ENCODE measurements at regions not wholly inside any gene's neighbourhood (a gene's known extent, or its start where the extent isn't known, plus 50 kb on each side); places are given as distances from the start of the nearest gene placed in this dataset.
"Not testable (repeated sequence)": the region's sequence is repeated elsewhere in the genome, so short reads cannot be mapped to it uniquely, and the experiment has no call there.

DNA sequence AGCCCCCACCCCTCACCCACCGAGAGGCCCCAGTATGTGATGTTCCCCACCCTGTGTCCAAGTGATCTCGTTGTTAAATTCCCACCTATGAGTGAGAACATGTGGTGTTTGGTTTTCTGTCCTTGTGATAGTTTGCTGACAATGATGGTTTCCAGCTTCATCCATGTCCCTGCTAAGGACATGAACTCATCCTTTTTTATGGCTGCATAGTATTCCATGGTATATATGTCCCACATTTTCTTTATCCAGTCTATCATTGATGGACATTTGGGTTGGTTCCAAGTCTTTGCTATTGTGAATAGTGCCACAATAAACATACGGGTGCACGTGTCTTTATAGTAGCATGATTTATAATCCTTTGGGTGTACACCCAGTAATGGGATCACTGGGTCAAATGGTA lies 79.2 kb downstream of the PXDC1 start:
- ATAC-seq; DNase-seq; H3K27ac ChIP-seq; H3K4me3 ChIP-seq; H3K9me3 ChIP-seq; H3K27me3 ChIP-seq; intact Hi-C loops (cut with DNase I); H3K36me3 ChIP-seq (replicated peaks in 1 of 2; ENCODE audit: insufficient read depth in 1 of 2, low read depth in 2 of 2); H3K4me1 ChIP-seq: not testable (repeated sequence)
- WGBS, 2 donors, result 62 to 94% methylated on average over 4 of the region's 4 CpGs

DNA sequence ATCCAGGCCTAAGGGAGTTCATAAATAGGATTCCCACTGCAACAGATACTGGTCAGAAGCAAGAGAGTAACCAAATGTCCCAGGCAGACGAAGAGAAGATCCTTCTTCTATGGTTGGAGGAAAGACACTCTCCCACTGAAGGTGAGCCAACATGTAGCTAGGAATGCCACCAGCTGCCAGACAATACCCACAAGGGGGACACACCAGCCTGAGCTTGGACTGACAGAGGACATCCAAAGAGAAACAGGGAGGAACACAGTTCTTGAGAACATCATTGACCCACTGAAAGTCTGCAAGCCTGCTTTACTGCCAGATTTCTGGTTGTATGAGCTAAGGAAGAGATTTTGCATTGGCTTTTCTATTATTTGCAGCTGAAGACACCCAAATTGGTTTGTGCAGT lies 80.1 kb downstream of the PXDC1 start:
- Histone ChIP-seq H3K9me3 (no peaks in the 10 kb centered on the region), H3K4me3 (no peak overlapping the region), H3K36me3 (replicated peaks in 1 of 2; ENCODE audit: insufficient read depth in 1 of 2, low read depth in 2 of 2) (no peaks in the 10 kb centered on the region), H3K27ac (no peak overlapping the region), H3K27me3 (no peaks in the 10 kb centered on the region), H3K4me1 (no peaks in the 10 kb centered on the region)
- 81 to 95% methylated on average over 1 of the region's 1 CpG for WGBS, 2 donors
- intact Hi-C loops (cut with DNase I), result no loop called here
- DNase-seq, result no peak
- TF ChIP-seq, protein P1, sequence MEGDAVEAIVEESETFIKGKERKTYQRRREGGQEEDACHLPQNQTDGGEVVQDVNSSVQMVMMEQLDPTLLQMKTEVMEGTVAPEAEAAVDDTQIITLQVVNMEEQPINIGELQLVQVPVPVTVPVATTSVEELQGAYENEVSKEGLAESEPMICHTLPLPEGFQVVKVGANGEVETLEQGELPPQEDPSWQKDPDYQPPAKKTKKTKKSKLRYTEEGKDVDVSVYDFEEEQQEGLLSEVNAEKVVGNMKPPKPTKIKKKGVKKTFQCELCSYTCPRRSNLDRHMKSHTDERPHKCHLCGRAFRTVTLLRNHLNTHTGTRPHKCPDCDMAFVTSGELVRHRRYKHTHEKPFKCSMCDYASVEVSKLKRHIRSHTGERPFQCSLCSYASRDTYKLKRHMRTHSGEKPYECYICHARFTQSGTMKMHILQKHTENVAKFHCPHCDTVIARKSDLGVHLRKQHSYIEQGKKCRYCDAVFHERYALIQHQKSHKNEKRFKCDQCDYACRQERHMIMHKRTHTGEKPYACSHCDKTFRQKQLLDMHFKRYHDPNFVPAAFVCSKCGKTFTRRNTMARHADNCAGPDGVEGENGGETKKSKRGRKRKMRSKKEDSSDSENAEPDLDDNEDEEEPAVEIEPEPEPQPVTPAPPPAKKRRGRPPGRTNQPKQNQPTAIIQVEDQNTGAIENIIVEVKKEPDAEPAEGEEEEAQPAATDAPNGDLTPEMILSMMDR (IDR thresholded peaks at IDR 0.05), result no peak
- no peak for TF ChIP-seq POLR2A (IDR thresholded peaks at IDR 0.05)
- ATAC-seq, result no peak

DNA sequence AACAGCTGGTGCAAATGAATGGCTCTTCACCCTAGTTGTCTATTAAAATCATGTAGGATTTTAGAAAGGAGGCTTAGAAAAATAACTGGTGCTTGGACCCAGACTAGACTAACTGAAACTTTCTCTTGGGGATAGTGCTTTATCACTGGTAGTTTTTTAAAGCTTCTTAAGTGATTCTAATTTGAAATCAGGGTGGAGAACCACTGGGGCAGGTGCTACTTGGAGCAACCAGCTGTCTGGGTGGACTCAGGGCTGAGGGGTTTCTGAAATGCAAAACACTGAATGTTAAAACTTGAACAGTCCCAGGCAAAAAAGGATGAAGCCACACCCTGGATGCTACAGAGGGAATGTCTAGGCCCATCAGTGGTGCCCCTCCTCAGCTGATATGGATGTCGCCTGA lies 81.2 kb downstream of the PXDC1 start:
- TF ChIP-seq, protein P1 (IDR thresholded peaks at IDR 0.05), result no peak
- TF ChIP-seq POLR2A (IDR thresholded peaks at IDR 0.05), result no peak
- no peaks in the 10 kb centered on the region for H3K4me1 ChIP-seq
- no peak for DNase-seq
- no peak overlapping the region for H3K27ac ChIP-seq
- H3K27me3 ChIP-seq, result no peaks in the 10 kb centered on the region
- H3K36me3 ChIP-seq (replicated peaks in 1 of 2; ENCODE audit: insufficient read depth in 1 of 2, low read depth in 2 of 2), result no peaks in the 10 kb centered on the region
- intact Hi-C loops (cut with DNase I), result no loop called here
- no peak for ATAC-seq
- no peak overlapping the region for H3K4me3 ChIP-seq
- WGBS, 2 donors, result 93 to 95% methylated on average over 1 of the region's 1 CpG
- no peaks in the 10 kb centered on the region for H3K9me3 ChIP-seq

DNA sequence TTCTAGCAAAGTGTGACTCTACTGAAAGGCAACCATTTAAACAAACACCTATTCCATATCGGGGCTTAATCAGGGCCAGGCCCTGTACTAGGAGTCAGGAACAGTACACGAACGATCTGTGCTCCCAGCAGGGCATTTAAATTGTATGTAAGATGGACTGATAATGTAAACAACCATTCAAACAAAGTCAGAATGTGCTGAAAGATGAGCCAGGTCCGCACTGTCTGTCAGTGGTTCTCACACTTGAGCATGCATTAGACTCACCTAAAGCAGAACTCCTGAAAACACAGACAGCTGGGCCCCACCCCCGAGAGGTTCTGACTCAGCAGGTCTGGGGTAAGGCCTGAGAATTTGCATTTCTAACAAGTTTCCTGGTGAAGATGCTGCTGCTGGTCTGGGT lies 81.6 kb downstream of the PXDC1 start:
- no peaks in the 10 kb centered on the region for H3K36me3 ChIP-seq (replicated peaks in 1 of 2; ENCODE audit: insufficient read depth in 1 of 2, low read depth in 2 of 2)
- H3K27ac ChIP-seq, result no peak overlapping the region
- intact Hi-C loops (cut with DNase I), result no loop called here
- 75 to 77% methylated on average over 5 of the region's 5 CpGs for WGBS, 2 donors
- no peak for ATAC-seq
- H3K4me1 ChIP-seq, result no peaks in the 10 kb centered on the region
- H3K4me3 ChIP-seq, result no peak overlapping the region
- DNase-seq, result no peak
- no peak for TF ChIP-seq POLR2A (IDR thresholded peaks at IDR 0.05)
- TF ChIP-seq, protein P1 (IDR thresholded peaks at IDR 0.05), result no peak
- no peaks in the 10 kb centered on the region for H3K27me3 ChIP-seq
- no peaks in the 10 kb centered on the region for H3K9me3 ChIP-seq

DNA sequence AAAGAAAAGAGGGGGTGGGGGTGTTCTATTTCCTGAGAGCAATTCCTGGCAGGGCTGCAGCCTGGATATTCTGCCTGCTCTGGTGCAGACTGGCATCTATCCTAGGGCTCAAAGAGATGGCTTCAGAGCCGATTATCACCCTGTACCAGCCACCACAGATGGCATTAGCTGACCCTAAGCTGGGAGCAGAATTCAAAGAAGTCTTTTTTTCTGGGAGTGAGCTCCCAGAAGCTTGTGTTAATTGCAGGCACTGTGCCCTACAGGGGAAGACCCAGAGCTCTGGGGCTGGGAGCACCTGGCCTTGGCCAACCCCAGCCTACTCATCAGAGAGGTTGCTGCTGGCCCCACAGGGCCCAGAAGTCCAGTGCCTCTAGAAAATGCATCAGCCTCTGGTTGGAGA lies 85.9 kb downstream of the PXDC1 start:
- intact Hi-C loops (cut with DNase I), result no loop called here
- Histone ChIP-seq H3K4me3 (no peak overlapping the region), H3K27me3 (no peaks in the 10 kb centered on the region), H3K4me1 (no peaks in the 10 kb centered on the region), H3K27ac (no peak overlapping the region), H3K9me3 (no peaks in the 10 kb centered on the region), H3K36me3 (replicated peaks in 1 of 2; ENCODE audit: insufficient read depth in 1 of 2, low read depth in 2 of 2) (no peaks in the 10 kb centered on the region)
- WGBS, 2 donors, result 38 to 53% methylated on average over 1 of the region's 1 CpG
- no peak for ATAC-seq
- no peak for DNase-seq
- TF ChIP-seq, protein P1 (IDR thresholded peaks at IDR 0.05), result no peak
- no peak for TF ChIP-seq POLR2A (IDR thresholded peaks at IDR 0.05)
